NOMO-1 treated with DMSO at 0.1 percent for 48 hours (cell line): ENCODE measurements at regions not wholly inside any gene's neighbourhood (a gene's known extent, or its start where the extent isn't known, plus 50 kb on each side); places are given as distances from the start of the nearest gene placed in this dataset.

Source experiments
- DNase-seq: peaks from one replicate; lab custom pipeline; 2025; ENCODE audit not compliant: unreplicated experiment; lab: John Stamatoyannopoulos, UW

DNA sequence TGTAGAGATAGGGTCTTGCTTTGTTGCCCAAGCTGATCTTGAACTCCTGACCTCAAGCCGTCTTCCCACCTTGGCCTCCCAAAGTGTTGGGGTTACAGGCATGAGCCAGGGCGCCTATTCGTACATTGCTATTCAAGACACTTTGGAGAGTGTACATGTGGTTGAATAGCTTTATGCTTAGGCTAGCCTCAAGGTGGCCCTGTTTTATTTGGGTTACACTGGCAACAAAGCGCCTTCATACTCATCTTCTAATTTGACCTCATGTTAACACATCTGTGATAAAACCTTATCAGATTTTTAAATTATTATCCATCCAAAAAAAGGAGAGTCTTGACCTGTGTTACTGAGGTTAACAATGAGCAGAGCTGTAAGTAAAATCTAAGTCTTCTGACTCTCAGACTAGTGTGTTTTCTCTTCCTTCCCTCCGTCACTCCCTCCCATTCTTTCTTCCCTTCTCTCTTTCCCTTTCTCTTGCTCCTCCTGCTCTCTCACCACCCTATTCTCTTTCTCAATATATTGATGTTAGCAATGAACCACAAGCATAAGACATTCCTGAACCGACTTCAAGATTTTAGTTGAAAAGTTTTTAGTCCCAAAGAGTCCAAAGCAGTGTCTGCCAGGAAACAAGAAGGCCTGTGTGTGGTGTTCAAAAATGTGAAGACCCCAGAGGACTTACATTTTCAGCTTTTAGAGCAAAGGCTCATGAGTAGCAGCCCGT is 603.7 kb upstream of the CFAP20DC start:
- DNase-seq: no peak

DNA sequence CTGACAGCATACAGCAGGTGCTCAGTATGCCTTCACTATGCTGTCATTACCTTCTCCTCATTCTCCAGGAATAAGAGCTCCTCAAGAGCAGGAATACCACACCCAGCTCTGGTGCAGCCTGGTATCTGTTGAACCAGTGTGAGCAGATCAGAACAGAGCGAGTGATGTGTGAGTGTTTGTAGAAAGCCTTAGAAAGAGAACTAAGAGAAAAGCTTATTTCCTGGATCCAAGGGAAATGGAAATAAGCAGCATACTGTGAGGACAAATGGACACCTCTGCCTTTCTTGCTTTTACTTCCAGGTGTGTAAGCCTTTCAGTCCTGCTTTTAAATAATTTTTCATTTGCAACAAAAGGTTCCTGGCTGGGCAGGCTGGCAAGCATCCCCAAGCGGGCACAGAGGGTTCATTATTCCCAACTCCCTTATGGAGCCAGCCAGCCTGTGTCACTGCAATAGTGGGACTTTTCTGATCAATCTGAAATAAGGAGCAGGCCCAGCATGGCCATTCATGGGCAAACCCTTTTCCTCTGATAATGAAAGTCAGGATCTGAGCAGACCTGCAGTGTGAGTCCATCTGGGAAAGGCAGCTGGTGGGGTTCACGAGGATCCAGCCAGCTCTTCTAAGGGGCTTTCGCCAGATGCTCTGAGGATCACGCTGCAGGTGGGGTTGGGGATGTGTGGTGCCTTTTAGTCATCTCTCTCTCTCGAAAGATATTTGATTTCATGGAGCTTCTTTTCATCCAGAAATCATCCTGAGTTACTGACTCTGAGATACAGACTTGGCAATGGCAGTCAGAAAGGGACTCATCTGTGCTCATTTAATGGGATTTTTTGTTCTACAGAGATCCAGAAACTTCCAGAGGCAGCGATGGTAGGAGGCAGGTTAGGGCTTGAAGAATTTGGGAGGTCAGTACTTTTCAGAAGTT is 594.9 kb upstream of the CFAP20DC start:
- no peak for DNase-seq

DNA sequence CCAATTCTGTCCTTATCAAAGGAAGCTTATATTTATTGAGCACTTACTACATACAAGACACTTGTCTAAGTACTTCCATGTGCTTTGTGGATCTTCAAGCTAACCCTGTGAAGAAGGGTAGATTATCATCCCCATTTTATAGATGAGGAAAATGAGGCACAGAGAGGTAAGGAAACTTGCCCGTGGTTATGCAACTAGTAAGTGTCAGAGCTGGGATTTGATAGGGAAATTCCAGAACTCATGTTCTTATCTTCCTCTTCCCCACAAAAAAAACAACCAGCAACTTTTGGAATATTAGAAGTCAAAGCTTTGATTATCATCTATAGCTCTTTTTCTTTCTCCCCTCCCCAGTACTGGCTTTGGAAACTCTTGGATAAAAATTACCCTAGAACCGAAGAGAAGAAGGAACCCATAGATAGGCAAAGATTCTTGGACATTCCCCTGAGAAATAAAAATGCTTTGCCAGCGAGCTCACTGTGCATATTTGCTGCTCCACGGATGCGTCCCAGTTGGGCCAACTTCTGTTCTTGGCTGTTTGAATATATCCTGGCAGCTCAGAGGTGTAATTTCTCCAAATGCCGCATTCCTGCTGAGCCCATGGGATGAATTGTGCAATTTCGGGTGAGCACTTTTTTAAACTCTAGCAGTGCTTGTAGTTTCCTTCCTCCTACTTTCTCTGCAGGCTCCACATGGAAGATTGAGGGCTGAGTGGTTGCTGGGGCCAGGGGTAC is 591.5 kb upstream of the CFAP20DC start:
- DNase-seq: no peak

DNA sequence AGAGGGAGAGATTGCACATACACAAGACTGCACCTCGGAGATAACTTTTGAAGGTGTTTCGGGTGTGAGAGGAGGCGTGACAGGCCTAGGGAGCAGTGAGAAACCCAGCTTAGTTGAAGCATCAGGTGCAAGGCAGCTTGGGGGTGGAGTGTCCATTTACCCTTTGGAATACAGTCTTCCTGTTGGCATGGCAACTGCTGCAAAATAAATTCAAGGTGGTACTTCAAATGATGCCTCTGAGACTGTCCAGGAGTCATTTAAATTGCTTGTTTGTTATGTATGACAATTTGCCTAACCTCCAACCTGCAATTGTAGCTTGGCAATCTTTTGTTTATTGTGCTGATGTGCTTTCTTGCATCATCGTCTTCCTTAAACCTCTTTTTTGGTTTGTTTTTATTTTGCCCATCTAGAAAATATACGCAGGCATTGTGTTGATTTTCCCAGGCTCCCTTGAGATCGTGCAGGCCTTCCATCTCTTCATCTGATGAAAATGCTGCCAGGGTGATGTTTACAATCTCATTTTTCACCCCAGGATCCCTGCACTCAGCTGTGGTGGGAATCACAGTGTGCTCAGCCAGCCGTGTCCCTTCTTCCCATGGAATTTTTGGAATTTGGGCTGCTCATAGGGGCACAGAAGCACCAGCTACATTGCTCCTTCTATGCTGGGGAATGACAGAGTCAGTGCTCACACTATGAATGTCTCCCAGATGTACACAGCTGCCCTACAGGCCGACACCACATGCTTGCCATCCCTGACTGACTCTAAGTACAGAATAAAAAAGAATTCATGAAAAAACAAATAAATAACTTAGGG is 583.1 kb upstream of the CFAP20DC start:
- no peak for DNase-seq

DNA sequence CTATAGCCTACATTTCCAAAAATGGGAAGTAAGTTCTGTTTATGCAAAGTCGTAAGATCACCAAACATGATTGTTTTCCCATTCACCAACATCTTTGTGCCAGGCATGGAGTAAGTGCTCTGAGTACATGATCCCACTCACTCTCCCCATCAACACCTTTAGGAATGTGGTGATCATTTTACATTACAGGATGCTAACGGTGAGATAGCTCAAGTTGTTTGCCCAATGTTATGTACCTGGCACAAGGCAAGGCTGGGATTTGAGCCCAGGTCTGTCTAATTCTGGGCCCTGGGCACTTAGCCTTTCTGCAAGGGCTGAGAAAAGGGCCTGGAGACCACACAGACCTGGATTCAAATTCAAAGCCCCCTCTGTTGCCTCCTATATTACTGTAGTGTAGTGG is 581.7 kb upstream of the CFAP20DC start:
- DNase-seq: no peak

DNA sequence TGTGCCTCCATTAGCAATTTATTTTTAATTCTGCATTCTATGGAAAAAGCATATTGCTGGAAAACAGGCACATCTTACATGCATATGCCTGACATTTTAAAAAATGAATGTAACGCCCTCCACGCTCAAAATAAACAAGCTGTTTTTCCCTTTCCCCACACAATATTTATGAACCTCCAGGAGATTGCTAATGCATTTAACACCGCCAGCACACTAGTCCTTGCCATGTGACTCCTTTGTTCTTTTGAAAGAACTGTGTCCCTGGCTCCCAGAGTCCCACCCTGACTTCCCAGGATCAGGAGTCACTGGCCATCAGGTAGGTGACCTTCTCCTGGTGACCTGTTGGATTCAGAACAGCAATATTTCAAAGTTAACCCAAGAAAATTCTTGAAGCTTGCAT is 571.2 kb upstream of the CFAP20DC start:
- DNase-seq: no peak

DNA sequence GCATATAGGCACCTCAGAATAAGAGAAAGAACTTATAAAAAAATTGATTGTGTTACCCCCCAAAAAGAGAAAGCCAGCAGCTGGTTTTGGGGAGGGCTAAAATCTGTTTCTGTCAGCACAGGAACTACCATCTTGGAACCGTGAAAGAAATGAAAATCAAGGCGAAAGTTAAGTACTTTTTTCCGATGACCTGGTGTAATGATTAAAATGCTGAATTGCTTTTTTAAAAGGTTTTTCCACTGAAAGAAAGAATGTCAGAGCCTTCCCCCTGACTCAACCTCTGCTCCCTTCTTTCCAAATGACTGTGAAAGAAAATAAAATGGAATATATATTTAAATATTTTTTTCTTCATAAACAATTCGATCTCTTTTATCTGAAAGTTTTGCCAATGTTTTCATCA is 570.5 kb upstream of the CFAP20DC start:
- no peak for DNase-seq

DNA sequence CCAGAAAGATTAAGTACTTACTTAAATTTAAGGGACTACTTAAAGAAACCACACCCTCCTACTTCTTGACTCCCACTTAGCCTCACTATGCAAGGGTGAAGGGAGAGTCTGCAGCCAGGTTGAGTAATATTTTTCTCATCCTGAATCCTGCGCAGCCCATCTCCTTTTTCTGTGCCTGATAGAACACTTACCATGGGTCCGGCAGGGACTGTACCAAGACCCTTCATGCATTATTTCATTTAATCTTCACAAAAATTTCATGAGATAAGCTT is 562.6 kb upstream of the CFAP20DC start:
- DNase-seq: no peak

DNA sequence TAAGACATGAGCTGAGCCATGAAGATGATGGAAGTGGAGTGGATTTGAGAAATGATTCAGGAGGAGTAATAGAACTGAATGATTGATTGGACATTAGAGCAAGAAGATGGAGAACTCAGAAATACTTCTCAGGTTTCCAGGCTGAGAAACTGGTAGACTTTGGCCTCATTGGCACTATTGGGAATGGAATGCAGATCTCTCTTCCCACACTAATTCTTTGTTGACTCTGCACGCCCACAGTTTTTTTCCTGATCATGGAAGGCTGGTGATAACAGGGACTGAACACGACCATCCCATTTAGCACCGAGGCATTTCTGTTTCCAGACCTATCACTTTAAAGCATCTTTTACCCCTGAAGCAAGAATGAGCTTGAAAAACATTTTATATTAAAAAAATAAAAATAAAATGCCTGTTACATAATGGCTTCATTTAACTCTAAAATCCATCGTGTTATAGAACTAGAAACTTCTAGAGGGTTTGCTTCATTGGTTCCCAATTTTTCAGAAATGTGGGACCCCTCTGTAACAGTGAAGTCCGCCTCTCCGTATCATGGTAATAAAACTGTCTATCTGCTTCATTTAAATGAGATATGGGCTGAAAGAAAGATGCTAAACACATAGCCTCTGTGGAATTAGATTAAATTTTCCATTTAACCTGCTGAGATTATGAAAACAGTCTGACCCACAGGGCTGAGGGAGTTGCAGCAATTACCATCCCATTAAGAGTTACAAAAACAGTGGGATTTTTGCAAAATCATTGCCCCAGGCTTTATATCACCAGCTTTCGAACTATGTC is 562.0 kb upstream of the CFAP20DC start:
- no peak for DNase-seq

DNA sequence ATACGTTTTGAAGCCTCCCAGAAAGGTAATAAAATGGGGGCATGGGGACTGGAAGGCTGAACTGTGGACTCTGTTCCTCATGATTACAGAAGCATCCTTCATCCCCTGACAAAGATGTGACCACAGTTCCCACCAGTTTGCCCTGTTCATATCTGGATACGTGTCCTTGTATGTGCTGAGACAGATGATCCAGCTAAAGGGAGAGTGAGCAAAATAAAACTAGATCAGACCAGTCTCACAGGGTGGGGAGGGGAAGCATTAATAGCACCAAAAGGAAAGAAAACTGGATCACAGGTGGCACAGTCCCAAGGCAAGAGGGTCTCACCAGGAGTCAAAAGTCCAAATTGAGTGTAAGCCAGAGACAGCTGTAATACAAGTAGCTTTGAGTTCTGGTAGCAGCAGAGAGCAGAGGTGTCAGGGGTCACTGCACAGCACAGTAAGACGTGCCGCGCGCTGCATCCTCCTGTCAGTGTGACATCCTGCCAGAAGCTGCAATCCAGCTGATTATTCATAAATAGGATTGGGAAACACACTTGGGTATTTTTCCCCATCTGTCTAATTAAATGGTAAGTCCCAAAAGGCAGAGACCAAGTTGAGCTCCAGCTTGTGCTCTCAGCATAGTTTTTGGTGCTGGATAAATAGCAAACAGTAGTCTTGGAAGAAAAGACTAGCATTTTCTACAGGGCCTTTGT is 560.0 kb upstream of the CFAP20DC start:
- no peak for DNase-seq

DNA sequence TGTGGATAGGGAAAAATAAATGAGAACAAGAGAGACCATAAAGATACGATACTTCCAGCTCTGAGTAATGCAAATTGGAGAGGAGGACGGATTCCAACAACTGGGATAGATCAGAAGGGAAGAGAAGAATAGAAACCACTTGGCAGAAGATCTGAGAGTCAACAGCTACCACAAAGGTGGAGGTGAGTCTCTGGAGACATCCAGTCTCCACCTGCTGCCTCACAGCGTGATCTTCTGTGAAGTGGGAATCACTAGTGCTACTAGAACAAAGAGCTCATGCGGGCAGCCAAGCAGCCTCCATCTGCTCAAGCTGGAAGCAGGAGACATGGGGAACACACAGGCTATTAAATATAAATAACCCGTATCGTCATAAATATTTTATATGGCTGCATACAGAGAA is 558.5 kb upstream of the CFAP20DC start:
- no peak for DNase-seq

DNA sequence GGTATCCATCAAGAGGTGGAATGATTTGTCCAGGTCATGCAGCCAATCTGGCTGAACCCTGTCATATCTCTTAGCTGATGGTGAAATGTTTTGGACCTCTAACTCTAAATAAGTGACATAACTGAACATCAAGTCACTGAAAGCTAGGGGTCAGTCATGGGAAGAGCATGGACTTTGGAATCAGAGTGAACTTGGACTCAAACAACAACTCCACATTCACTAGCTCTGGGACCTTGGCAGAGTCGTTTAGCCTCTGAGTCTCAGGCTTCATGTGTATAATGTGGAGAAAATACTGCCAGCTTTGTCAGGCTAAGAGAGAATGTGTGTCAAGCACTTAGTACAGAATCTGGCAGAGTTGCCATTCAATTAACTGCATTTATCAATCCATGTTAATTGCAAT is 557.8 kb upstream of the CFAP20DC start:
- DNase-seq: peak; percentile 6

DNA sequence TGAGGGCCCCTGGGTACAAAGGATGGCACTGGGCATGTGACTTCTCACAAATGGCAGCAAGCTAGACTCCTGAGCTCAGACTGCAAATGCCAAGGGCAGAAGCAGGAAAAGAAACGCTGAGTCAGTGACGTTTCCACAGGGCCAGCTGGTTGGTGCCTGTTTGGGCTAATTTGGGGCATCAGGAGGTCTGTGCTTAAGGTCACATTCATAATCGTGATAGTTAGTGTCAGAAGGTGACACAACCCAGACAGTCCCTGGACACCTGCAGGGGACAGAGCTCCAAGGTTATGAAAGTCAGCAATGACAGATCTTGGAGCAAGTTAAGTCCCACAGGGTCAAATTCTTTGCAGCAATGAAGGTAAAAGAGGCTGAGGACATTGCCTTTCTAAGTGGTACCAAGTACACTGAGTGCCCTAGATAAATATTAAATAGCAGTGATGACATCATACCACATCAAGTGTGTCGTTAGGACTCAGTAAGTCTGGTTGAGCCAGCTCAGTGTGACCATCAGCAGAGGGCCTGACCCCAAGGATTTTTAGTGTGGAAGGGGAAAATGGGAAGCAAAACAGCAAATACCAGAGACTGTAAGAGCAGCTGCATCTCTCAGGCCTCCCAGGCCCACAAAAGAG is 556.9 kb upstream of the CFAP20DC start:
- DNase-seq: no peak

DNA sequence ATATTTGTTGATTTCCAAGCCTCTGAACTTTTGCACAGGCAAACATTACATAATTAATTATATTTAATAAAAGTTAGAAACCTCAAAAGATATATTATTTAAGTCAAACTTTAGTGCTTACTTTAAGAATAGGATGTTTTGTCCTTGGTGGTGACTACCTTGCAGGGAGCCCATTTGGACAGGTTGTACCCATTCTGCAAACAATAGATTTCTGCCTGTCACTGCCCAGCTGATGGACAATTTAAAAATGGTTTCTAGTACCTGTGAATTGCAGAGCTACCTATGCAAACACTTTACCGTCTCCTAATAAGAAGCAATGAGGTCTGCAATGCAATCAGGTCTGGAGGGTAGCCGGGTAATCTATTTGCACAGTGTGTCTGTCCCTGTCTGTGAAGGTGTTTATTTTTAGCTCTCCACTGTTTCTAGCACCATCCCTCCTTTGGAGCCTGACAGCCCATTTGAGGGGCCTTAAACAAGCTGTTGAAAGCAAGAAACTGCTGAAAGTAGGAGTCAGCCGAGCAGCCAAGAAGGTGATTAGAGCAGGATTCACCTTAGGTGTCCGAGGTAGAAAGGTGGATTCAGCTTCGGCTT is 556.2 kb upstream of the CFAP20DC start:
- DNase-seq: no peak

DNA sequence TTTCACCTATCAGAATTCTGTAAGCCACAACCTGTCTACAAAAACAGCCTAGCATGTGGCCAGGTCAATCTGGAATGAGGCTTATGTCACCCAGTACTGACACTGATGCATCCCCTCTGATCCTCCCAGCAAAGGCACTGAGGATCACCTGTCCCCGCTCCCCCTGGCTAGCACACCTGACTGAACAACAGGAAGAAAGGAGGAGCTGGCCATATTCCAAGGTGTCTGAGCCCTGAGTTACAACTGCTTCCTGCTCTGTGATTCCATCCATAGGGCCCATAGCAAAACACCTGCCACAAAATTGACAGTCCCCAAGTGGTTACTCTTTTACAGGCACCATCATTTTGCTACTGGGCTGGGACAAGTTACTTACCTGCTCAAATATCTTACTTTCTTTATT is 555.5 kb upstream of the CFAP20DC start:
- no peak for DNase-seq

DNA sequence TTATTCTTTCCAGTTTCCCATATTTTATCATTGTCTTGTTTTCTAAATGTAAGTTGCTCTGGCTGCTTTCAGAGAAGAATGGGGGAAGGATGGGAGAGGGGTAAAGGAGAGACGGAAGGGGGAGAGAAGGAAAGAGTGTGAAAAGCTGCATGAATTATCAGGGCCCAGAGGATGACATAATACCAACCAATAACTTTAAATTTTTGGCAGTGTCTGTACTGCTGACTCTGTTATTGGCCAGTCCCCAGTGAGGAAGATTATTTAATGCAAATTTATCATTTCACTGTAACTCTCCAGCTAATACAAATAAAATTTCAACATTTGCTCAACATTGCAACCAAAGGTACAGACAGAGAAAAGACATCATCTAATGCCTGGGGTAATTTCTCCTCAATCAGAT is 551.7 kb upstream of the CFAP20DC start:
- no peak for DNase-seq

DNA sequence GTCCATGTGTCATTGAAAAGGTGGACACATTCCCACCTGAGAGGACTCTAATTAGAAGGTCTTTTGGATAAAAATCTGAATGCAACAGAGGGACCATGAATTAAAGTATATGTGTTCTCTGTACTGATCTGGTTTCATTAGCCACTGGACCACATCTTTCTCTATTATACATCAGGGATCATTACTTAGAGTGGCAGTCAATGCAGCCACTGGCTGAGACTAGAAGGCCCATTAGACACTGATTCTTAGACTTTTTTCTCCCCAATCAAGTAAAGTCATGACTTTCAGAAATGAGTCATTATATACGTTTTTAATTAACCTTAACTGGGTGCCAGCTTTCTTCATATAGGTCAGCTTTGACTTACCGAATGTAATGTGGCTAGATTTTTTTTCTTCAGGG is 550.8 kb upstream of the CFAP20DC start:
- DNase-seq: no peak

DNA sequence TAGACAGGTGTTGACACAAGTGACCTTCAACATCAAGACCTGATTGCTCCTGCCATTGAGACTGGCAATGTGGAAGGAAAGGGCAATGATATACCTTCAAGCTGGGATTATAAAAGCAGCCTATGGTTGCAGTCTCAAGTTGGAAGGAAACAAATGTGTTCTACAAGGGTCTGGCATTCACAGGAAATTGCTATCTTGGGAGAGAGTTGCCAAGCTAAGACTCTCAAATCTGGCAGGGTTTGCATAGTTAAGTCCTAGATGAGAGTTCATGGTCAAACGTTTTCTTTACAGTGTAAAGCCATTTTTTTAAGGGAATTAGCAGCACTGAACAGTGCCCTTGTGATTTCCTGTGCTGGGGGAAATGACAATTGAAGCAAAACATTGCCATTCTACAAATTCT is 546.9 kb upstream of the CFAP20DC start:
- DNase-seq: no peak

DNA sequence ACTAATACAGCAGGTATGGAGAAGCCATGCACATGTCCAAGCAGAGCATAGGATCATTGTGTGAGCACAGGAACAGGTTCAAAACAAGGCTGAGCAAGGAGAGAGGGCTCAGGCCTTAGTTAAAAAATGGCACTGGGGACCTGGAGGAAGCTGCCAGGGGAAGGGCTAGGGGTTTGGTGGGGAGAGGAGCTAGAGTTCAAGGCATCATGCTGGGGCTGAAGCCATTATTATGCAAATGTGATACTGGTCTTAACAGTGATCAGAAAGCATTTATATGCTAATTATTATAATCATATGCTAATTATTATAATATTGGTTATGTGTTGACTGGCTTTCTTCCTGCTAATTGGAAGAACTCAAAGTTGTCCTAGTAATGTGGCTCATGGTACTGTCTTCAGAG is 546.0 kb upstream of the CFAP20DC start:
- no peak for DNase-seq
